ENCODE measurements at regions not wholly inside any gene's neighbourhood (a gene's known extent, or its start where the extent isn't known, plus 50 kb on each side); places are given as distances from the start of the nearest gene placed in this dataset.

- H3K4me3 ChIP-seq (ENCODE audit: low read depth, low read length), result no peak overlapping the region
- DNase-seq (ENCODE audit: low read depth), result no peak
- TF ChIP-seq, protein P1, sequence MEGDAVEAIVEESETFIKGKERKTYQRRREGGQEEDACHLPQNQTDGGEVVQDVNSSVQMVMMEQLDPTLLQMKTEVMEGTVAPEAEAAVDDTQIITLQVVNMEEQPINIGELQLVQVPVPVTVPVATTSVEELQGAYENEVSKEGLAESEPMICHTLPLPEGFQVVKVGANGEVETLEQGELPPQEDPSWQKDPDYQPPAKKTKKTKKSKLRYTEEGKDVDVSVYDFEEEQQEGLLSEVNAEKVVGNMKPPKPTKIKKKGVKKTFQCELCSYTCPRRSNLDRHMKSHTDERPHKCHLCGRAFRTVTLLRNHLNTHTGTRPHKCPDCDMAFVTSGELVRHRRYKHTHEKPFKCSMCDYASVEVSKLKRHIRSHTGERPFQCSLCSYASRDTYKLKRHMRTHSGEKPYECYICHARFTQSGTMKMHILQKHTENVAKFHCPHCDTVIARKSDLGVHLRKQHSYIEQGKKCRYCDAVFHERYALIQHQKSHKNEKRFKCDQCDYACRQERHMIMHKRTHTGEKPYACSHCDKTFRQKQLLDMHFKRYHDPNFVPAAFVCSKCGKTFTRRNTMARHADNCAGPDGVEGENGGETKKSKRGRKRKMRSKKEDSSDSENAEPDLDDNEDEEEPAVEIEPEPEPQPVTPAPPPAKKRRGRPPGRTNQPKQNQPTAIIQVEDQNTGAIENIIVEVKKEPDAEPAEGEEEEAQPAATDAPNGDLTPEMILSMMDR (IDR thresholded peaks at IDR 0.05; ENCODE audit: insufficient read depth, low read length), result no peak
Measured at GRCh38 chr5:20077186-20077585, 89.2 kb upstream of the CDH18 start.

GRCh38 chr5:20056933-20057332 lies 68.9 kb upstream of the CDH18 start:
- no peak for DNase-seq (ENCODE audit: low read depth)
- TF ChIP-seq, protein P1 (IDR thresholded peaks at IDR 0.05; ENCODE audit: insufficient read depth, low read length), result no peak
- H3K4me3 ChIP-seq (ENCODE audit: low read depth, low read length), result no peak overlapping the region

DNA sequence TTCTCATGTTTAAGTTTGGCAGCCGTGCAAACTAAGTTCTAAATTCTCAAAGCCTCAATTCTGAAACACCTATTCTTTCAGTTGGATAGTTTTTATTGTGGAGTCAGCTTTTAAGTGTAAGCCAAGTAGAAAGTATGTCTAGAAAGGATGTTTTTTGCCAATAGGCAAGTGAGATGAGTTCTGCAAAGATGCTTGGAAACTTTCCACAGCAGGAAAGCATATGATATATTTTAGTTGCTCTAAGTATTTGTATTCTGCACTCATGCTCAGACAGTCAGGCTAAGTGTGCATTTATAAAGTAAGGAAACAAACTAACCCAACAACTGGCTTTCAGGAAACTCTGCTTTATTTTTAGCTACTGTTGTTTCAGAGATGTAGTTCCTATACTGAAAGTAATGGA lies 67.3 kb upstream of the CDH18 start:
- no peak overlapping the region for H3K4me3 ChIP-seq (ENCODE audit: low read depth, low read length)
- DNase-seq (ENCODE audit: low read depth), result no peak
- TF ChIP-seq, protein P1 (IDR thresholded peaks at IDR 0.05; ENCODE audit: insufficient read depth, low read length), result no peak

DNA sequence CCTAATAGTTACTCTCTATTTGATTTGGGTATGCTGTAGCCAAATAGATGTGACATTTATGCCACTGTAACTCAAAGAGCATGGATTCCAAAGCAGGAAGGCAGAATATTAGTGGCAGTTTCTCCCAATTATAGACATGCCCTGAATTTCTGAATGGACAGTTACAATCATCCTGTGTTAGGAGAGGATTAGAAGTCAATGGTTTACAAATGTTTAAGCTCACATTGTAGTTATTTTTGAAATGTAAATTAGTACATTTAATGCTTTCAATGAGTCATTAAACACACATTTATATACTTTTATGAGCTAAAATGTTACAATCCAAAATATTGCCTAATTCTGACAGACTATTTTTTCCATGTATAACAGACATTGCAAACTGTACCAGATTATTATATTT lies 62.3 kb upstream of the CDH18 start:
- no peak overlapping the region for H3K4me3 ChIP-seq (ENCODE audit: low read depth, low read length)
- TF ChIP-seq, protein P1 (IDR thresholded peaks at IDR 0.05; ENCODE audit: insufficient read depth, low read length), result no peak
- no peak for DNase-seq (ENCODE audit: low read depth)

DNA sequence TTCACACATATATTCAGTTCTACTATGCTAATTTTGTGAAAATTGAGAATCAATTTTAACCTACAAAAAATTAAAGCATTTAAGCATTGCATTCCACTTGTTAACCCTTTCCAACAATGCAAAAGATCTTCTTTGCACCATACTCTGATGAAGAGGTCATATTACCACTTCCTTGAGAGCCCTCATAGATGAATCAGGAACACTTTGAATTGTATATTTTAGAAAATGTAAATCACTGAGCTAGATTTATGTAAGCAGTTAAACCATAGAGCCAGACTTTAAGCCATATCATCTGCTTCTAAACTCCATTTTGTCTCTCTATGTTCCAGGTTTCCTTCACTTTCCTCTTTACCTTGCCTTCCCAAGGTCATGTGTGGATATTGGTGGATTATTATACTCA lies 56.5 kb upstream of the CDH18 start:
- H3K4me3 ChIP-seq (ENCODE audit: low read depth, low read length), result no peak overlapping the region
- DNase-seq (ENCODE audit: low read depth), result no peak
- TF ChIP-seq, protein P1 (IDR thresholded peaks at IDR 0.05; ENCODE audit: insufficient read depth, low read length), result no peak

DNA sequence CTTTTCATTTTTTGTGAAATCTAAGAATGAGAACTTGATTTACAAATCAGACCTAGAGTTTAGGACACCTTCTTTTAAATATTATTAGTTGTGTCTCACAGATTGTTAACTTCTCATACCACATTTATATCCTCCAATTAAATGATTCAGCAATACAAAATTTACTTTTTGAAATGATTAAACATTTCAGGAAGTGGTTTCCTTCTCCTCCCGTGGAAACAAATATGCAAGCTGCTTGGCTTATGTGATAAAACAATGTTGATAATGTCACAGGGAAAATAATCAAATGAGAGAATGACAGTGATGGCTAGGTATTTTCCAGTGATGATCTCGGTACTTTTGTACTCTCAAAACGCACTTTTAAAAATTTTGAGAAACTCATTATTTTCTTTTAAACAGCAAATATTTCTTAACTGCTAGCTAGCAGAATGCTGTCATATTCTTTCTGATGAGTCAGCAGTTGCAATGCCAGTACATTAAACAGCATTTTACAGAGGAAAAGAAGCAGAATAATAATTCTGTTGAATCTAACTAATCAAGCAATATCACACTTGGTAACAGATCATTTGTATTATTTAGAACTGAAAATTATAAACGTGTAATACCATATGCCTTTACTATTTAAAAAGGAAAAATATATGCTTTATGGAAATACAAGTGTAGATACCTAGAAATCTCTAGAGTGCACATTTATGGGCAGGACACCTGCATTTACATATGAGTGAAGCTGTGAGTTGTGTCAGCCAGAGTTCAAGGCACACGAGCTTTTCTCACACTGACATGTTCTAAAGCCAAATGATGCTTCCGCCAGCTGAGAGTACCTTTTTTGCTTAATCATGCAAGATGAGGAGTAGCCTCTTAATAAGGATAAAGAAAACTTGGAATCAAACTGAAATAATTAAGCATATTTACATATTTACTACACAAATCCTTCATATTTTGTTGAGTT lies 53.6 kb upstream of the CDH18 start:
- TF ChIP-seq, protein P1 (IDR thresholded peaks at IDR 0.05; ENCODE audit: insufficient read depth, low read length), result no peak
- DNase-seq (ENCODE audit: low read depth), result peak; percentile 25
- H3K4me3 ChIP-seq (ENCODE audit: low read depth, low read length), result no peak overlapping the region
